Smooth muscle cell of the brain vasculature (primary cell): ENCODE measurements at regions not wholly inside any gene's neighbourhood (a gene's known extent, or its start where the extent isn't known, plus 50 kb on each side); places are given as distances from the start of the nearest gene placed in this dataset.

Experiments
- DNase-seq: peaks from one replicate; pipeline ENCODE4 v3.0.0-alpha.2; 2012; ENCODE audit warnings: low read depth, low spot score

GRCh38 chr5:98492258-98492657 is 281.2 kb upstream of the RGMB start:
- DNase-seq: no peak

GRCh38 chr5:98497418-98497817 is 276.0 kb upstream of the RGMB start:
- no peak for DNase-seq

- DNase-seq: no peak
Measured at GRCh38 chr5:98498028-98498427, 275.4 kb upstream of the RGMB start.

- no peak for DNase-seq
Measured at GRCh38 chr5:98499892-98500291, 273.6 kb upstream of the RGMB start.

GRCh38 chr5:98500811-98501210 is 272.7 kb upstream of the RGMB start:
- DNase-seq: no peak

GRCh38 chr5:98503616-98504015 is 269.8 kb upstream of the RGMB start:
- DNase-seq: no peak

- DNase-seq: no peak
Measured at GRCh38 chr5:98504505-98504904, 269.0 kb upstream of the RGMB start.

- no peak for DNase-seq
Measured at GRCh38 chr5:98510143-98510985, 263.1 kb upstream of the RGMB start.

GRCh38 chr5:98513380-98513779 is 260.1 kb upstream of the RGMB start:
- DNase-seq: no peak

GRCh38 chr5:98514215-98514614 is 259.2 kb upstream of the RGMB start:
- DNase-seq: no peak

- no peak for DNase-seq
Measured at GRCh38 chr5:98516701-98517100, 256.8 kb upstream of the RGMB start.

- no peak for DNase-seq
Measured at GRCh38 chr5:98517560-98518366, 255.7 kb upstream of the RGMB start.

GRCh38 chr5:98518754-98519153 is 254.7 kb upstream of the RGMB start:
- DNase-seq: no peak

- no peak for DNase-seq
Measured at GRCh38 chr5:98519571-98519970, 253.9 kb upstream of the RGMB start.

- DNase-seq: no peak
Measured at GRCh38 chr5:98521821-98522220, 251.6 kb upstream of the RGMB start.

- DNase-seq: no peak
Measured at GRCh38 chr5:98524773-98525172, 248.7 kb upstream of the RGMB start.

- no peak for DNase-seq
Measured at GRCh38 chr5:98527846-98528245, 245.6 kb upstream of the RGMB start.

- no peak for DNase-seq
Measured at GRCh38 chr5:98529321-98529720, 244.1 kb upstream of the RGMB start.

GRCh38 chr5:98530224-98530623 is 243.2 kb upstream of the RGMB start:
- DNase-seq: no peak

GRCh38 chr5:98535901-98536300 is 237.6 kb upstream of the RGMB start:
- DNase-seq: no peak

- DNase-seq: no peak
Measured at GRCh38 chr5:98540056-98540455, 233.4 kb upstream of the RGMB start.

GRCh38 chr5:98541641-98542040 is 231.8 kb upstream of the RGMB start:
- no peak for DNase-seq

- no peak for DNase-seq
Measured at GRCh38 chr5:98543490-98543889, 230.0 kb upstream of the RGMB start.
